ENCODE measurements at regions not wholly inside any gene's neighbourhood (a gene's known extent, or its start where the extent isn't known, plus 50 kb on each side); places are given as distances from the start of the nearest gene placed in this dataset.

GRCh38 chr1:95903060-95903459 is 669.0 kb downstream of the RWDD3 start:
- TF ChIP-seq CTCF (IDR thresholded peaks at IDR 0.05; ENCODE audit: low read depth, low read length) (no peak), EZH2phosphoT487 (IDR thresholded peaks at IDR 0.05; ENCODE audit: low read depth) (no peak)
